HG03442 (cell line): ENCODE measurements at regions not wholly inside any gene's neighbourhood (a gene's known extent, or its start where the extent isn't known, plus 50 kb on each side); places are given as distances from the start of the nearest gene placed in this dataset.
"Not testable (repeated sequence)": the region's sequence is repeated elsewhere in the genome, so short reads cannot be mapped to it uniquely, and the experiment has no call there.

Experiments used
- ATAC-seq: cut with Tn5 transposase; IDR thresholded peaks from one replicate; pipeline ENCODE4 v1.9.1; 2021; ENCODE audit warnings: mild to moderate bottlenecking, moderate library complexity; ENCODE audit not compliant: unreplicated experiment

DNA sequence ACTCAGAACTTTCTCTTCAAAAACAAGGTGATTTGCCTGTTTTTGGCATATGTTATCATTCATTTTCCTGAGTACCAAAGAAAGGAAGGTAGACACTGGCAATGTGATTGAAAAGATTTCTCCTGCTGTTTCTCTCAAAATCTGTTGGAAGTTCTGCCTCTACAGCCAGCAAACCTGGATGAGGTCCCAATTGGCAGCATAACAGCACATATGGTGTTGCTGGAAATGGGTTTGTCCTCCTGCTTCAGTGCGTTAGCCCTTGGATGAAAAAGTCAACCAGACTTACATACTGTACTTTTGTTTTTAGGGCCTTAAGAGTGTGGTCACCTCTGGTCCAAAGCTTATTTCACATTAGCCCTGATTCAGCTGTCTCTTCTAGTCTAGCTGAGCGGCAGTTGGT lies 237.6 kb upstream of the MME start:
- ATAC-seq, result no peak

DNA sequence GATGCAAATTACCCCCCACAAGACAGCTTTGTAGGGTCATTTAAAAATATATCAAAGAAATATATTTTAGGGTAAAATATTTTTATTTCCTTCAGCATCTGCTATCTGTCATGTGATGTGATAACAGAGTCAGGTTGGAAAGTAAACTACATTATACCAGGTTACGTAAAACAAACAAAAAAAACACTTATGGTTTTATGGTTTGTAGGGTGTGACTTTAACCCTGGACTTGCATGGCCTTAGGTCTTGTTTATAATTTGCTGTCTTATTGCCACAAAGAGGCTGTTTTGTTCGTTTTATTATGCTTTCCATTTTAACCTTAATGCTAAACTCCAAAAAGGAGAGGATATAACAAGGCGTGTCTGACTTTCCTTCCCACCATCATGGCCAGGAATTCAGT lies 244.5 kb upstream of the MME start:
- no peak for ATAC-seq

- ATAC-seq, result not testable (repeated sequence)
Measured at GRCh38 chr3:154834831-154835230, 245.3 kb upstream of the MME start.

GRCh38 chr3:154829929-154830328 lies 250.2 kb upstream of the MME start:
- peak; percentile 65 for ATAC-seq

- ATAC-seq, result no peak
Measured at GRCh38 chr3:154819491-154819890, 260.6 kb upstream of the MME start.

DNA sequence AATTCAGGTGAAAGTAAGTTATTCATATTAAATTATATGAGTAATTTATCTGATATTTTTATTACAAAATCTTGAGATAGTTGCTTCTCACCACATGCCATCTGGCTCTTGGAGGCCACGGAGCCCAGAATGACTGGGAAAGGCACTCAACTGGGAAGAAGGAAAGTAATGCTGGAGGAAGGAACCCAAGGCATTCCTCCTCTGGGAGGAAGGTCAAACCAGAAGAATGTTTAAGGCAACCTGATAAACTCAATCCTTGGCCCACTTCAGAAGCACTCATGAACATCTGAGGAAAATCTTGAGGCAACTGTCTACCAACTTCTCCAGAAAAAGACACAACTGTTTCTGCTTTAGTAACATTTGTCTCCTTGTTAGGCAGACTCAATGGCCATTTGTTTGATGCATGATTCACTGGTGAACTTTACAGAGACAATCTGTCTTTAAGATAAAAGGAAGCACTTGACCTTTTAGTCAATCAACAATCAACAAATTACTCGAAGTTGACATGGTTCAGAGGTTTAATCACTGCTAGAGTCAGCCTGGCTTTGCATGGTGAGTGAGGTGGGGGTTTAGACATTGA lies 261.4 kb upstream of the MME start:
- ATAC-seq, result no peak

GRCh38 chr3:154810017-154810416 lies 270.1 kb upstream of the MME start:
- not testable (repeated sequence) for ATAC-seq

DNA sequence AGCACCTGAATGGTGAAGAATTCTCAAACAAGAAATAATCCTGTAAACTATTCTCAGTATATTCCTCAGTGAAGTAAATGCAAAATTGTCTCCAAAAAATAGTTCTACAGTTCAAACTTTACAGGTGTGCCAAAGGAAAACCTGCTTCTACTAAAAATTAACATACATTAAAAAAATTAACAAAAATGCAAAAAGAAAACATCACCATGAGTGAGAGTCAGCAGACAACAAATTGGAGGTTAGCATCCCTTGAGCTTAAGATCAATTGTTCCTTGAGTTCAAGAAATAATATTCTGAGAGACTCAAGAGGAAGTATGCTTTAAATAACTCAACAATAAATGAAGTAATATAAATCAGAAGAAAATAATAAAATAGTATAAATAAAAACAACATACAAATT lies 278.4 kb upstream of the MME start:
- ATAC-seq, result no peak

DNA sequence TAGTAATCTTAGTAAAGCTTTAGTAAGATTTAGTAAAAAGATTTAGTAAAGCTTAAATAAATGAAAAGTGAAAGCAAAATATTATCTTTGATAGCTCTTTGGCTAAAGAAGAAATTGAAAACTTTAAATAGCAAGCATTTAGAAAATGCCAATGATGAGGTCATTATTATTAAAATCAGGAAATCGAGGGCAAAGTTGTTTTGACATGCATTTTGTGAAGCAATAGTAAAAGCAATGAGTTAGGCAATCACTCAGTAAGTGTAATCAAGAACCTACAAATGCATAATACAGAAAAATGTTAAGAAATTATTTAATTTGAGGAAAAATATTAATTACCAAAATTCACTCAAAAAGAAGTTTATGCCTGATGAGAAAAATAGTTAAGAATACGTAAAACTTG lies 280.3 kb upstream of the MME start:
- no peak for ATAC-seq

DNA sequence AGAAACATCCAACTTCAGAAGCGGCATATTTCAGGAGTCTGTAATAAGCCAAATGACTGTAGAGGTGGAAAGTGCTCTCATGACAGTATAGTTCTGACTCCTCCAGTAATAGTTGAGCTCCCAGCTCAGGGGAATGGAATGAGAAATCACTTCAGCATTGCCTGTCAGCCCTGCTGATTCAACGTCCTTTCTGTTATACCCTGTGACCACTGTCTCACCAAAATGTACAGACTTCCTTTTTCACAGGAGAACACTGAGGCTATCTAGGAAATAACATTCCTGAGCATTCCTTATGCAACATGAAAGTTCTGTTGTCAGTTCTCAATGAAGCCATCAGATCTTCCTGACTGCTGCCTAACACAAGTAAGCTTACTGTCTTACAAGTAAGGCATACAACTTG lies 284.5 kb upstream of the MME start:
- ATAC-seq, result no peak

DNA sequence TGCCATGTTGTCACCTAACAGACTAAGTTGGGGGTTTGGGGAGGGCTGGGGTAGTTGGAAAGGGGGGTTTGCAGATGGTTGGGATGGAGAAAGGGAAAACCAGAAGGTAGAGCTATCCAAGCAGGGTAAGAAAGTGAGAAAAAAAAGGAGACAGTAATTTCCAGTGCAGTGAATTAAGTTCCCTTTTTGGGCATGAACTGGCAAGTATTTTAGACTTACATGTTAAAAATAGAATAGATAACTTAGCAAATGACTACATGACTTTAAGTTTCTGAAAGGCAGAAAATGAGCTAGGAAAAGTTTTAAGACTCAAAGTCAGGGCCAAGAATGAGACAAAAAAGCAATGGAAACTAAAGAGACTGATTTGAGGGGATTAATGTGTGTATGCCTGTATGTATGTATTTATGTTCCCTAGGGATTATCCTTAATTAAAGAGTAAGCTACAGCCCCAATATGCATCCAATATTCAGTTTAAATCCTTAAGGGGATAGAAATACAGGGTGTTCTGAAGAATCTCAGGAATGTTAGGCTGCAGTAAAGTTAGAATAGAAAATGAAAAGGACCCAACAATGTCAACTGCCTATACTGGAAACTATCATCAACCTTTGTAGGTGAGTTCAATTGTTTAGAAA lies 285.2 kb upstream of the MME start:
- no peak for ATAC-seq

DNA sequence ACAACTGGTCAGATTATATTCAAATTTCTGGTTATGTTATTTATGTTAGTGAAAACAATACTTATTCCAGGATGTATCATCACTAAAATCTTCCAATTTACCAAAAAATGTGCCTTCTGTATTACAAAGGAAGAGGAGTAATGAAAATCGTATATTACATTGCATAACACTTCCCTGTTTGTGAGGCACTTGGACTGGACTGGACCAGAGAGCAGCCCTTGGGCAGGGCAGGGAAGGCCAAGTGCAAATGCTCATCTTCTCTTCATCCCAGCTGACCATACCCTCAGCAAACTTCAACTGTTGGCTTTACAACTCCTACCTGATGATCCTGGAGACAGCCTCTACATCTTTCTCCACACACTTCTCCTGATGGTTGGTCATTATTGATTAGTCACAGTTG lies 285.7 kb upstream of the MME start:
- no peak for ATAC-seq

DNA sequence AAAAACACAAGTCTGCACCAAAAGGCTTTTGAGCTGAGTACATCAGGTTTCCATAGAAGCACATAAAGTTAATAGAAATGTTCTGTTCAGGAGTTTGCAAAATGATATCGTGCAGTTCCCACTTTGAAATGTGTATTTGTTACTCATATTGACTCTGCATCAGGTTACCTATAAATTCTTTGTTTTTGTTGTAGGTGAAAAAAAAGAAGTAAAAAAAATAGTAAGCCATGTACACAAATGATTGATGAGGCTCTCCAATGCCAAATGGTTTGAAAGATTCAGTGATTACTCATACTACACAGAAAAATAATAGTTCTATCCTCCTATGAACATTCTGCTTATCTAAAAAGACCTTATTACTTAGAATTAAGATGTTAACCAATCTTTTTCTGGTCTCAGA lies 287.3 kb upstream of the MME start:
- ATAC-seq, result no peak

GRCh38 chr3:154791611-154792010 lies 288.5 kb upstream of the MME start:
- ATAC-seq, result no peak

GRCh38 chr3:154786724-154787123 lies 293.4 kb upstream of the MME start:
- ATAC-seq, result no peak

- ATAC-seq, result no peak
Measured at GRCh38 chr3:154783521-154783931, 296.6 kb upstream of the MME start.

- no peak for ATAC-seq
Measured at GRCh38 chr3:154783061-154783460, 297.1 kb upstream of the MME start.

GRCh38 chr3:154782151-154782550 lies 298.0 kb upstream of the MME start:
- ATAC-seq, result no peak

DNA sequence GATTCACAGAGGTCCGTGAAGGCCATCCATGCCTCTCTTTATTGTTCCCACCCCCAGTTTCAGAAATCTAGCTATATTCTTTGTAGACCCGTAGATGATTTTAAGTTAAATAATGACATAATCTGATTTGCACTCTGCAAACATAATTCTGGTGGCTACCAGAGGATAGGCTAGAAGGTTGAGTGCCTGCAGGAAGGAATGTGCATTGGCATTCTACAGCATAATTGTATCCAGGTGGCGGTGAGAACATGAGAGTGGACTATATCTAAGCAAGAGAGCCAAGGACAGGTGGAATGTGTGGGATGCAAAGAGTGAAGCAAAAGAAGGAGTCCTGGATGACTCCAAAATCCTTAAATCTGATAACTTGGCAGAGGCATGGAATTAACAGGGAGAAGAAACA lies 298.5 kb upstream of the MME start:
- no peak for ATAC-seq

DNA sequence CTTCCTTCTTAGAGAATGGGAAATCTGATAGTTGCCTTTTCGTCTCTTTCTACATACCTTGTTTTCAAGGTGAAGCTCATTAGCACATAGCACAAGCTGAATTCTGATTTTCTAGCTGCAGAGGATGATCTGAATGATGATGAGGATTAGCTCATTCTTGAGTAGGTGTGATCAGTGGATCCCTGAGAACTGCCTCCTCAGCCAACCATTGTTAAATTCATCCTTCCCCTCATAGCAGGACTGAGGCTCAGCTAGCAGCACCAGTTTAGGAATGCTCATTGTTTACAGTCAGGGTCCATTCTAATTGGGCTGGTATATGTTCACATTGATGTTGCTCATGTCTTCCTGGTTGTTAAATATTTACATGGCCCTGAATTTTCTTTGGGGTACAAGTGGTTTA lies 299.9 kb upstream of the MME start:
- ATAC-seq, result no peak

GRCh38 chr3:154779571-154779970 lies 300.5 kb upstream of the MME start:
- ATAC-seq, result no peak

DNA sequence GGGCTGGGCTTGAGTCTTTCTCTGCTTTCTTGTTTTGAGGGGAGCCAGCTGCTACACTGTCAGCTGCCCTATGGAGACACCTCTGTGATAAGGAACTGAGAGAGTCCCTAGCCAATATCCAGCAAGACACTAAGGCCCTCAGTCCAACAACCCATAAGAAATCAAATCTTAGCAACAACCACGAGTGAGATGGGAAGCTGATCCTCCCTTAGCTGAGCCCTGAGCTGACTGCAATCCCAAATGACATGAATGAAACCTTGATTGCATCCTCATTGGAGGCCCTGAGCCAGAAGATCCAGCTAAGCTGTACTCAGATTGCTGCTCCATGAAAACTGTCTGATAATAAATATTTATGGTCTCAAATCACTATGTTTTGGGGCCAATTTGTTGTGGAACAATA lies 302.1 kb upstream of the MME start:
- no peak for ATAC-seq

DNA sequence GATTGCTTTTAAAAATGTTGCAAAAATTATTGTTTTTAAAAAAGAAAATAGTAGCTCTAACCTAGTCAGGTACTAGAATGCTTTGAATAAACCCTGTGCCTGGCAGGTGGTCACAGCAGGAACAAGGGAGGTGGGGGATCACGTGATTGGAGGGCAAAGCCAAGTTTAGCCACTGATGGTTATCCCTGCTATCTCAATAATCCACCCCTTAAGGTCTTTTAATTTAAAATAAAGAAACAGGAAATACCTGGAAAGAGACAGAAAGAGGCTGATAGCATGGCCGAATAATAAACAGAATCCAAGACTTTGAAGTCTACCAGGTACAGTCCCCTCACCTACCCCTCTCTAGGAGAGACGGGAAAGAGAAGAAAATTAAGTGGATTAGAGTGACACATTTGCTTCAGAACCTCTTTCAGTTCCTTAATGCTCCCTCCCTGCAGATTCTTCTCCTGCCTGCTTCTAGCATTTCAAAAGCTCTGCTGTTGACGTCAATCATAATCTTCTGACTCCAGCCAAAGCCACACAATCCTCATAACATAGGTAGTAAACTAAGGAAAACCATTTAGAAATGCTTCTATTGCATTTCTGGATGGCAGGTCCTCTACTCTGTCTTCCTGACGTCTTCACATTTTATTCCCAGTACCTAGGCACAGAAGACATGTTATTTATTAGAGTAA lies 303.4 kb upstream of the MME start:
- no peak for ATAC-seq
